ENCODE measurements at regions not wholly inside any gene's neighbourhood (a gene's known extent, or its start where the extent isn't known, plus 50 kb on each side); places are given as distances from the start of the nearest gene placed in this dataset.

GRCh38 chr1:213675043-213675442 lies 312.7 kb upstream of the PROX1 start:
- no peak for DNase-seq

- DNase-seq, result no peak
Measured at GRCh38 chr1:213676736-213677135, 311.0 kb upstream of the PROX1 start.

GRCh38 chr1:213678348-213678747 lies 309.4 kb upstream of the PROX1 start:
- DNase-seq, result no peak

GRCh38 chr1:213678753-213679152 lies 309.0 kb upstream of the PROX1 start:
- no peak for DNase-seq

- no peak for DNase-seq
Measured at GRCh38 chr1:213679153-213679552, 308.6 kb upstream of the PROX1 start.

GRCh38 chr1:213680677-213681325 lies 307.0 kb upstream of the PROX1 start:
- no peak for DNase-seq

- DNase-seq, result no peak
Measured at GRCh38 chr1:213681788-213682340, 305.9 kb upstream of the PROX1 start.

- DNase-seq, result no peak
Measured at GRCh38 chr1:213683529-213683928, 304.2 kb upstream of the PROX1 start.

GRCh38 chr1:213684454-213684853 lies 303.3 kb upstream of the PROX1 start:
- no peak for DNase-seq

GRCh38 chr1:213685992-213686582 lies 301.7 kb upstream of the PROX1 start:
- no peak for DNase-seq

GRCh38 chr1:213686983-213687382 lies 300.8 kb upstream of the PROX1 start:
- DNase-seq, result no peak

- DNase-seq, result no peak
Measured at GRCh38 chr1:213687832-213688231, 299.9 kb upstream of the PROX1 start.

- DNase-seq, result no peak
Measured at GRCh38 chr1:213688655-213689054, 299.1 kb upstream of the PROX1 start.

GRCh38 chr1:213689260-213689659 lies 298.5 kb upstream of the PROX1 start:
- no peak for DNase-seq

GRCh38 chr1:213690341-213690917 lies 297.3 kb upstream of the PROX1 start:
- DNase-seq, result no peak

GRCh38 chr1:213692321-213692720 lies 295.5 kb upstream of the PROX1 start:
- no peak for DNase-seq

- no peak for DNase-seq
Measured at GRCh38 chr1:213693864-213694263, 293.9 kb upstream of the PROX1 start.

GRCh38 chr1:213697192-213697802 lies 290.5 kb upstream of the PROX1 start:
- no peak for DNase-seq

GRCh38 chr1:213698092-213698702 lies 289.6 kb upstream of the PROX1 start:
- DNase-seq, result no peak

GRCh38 chr1:213702703-213703102 lies 285.1 kb upstream of the PROX1 start:
- DNase-seq, result no peak

GRCh38 chr1:213704941-213705340 lies 282.8 kb upstream of the PROX1 start:
- DNase-seq, result no peak
